NCI-H146 treated with DMSO at 0.1 percent for 48 hours (cell line): ENCODE measurements at regions not wholly inside any gene's neighbourhood (a gene's known extent, or its start where the extent isn't known, plus 50 kb on each side); places are given as distances from the start of the nearest gene placed in this dataset.
A peak's percentile ranks its signal among the peaks of the same experiment; 100 is the strongest.
"Not testable (repeated sequence)": the region's sequence is repeated elsewhere in the genome, so short reads cannot be mapped to it uniquely, and the experiment has no call there.

ENCODE experiments used
- DNase-seq: peaks from one replicate; lab custom pipeline; 2025; ENCODE audit not compliant: unreplicated experiment; lab: John Stamatoyannopoulos, UW

- DNase-seq = no peak
Observed at GRCh38 chr3:35849496-35849895, 210.2 kb downstream of the ARPP21 start.

- no peak for DNase-seq
Observed at GRCh38 chr3:35849963-35850362, 210.6 kb downstream of the ARPP21 start.

GRCh38 chr3:35857004-35857403 lies 217.7 kb downstream of the ARPP21 start:
- no peak for DNase-seq

- DNase-seq = no peak
Observed at GRCh38 chr3:35862057-35862456, 222.7 kb downstream of the ARPP21 start.

GRCh38 chr3:35864871-35865270 lies 225.5 kb downstream of the ARPP21 start:
- DNase-seq = no peak

- no peak for DNase-seq
Observed at GRCh38 chr3:35867791-35868190, 228.5 kb downstream of the ARPP21 start.

GRCh38 chr3:35871009-35871408 lies 231.7 kb downstream of the ARPP21 start:
- no peak for DNase-seq

GRCh38 chr3:35883929-35884328 lies 244.6 kb downstream of the ARPP21 start:
- DNase-seq = no peak

- no peak for DNase-seq
Observed at GRCh38 chr3:35894735-35895134, 255.4 kb downstream of the ARPP21 start.

- no peak for DNase-seq
Observed at GRCh38 chr3:35899245-35899644, 259.9 kb downstream of the ARPP21 start.

- no peak for DNase-seq
Observed at GRCh38 chr3:35900079-35900478, 260.8 kb downstream of the ARPP21 start.

GRCh38 chr3:35908366-35909232 lies 269.3 kb downstream of the ARPP21 start:
- DNase-seq = peak; percentile 0

GRCh38 chr3:35919160-35919559 lies 279.8 kb downstream of the ARPP21 start:
- DNase-seq = no peak

GRCh38 chr3:35921718-35922117 lies 282.4 kb downstream of the ARPP21 start:
- no peak for DNase-seq

GRCh38 chr3:35924070-35924469 lies 284.7 kb downstream of the ARPP21 start:
- not testable (repeated sequence) for DNase-seq

GRCh38 chr3:35927441-35927840 lies 288.1 kb downstream of the ARPP21 start:
- no peak for DNase-seq

- no peak for DNase-seq
Observed at GRCh38 chr3:35929158-35929557, 289.8 kb downstream of the ARPP21 start.

- no peak for DNase-seq
Observed at GRCh38 chr3:35931867-35932266, 292.5 kb downstream of the ARPP21 start.

- no peak for DNase-seq
Observed at GRCh38 chr3:35932995-35933394, 293.7 kb downstream of the ARPP21 start.

- no peak for DNase-seq
Observed at GRCh38 chr3:35936571-35936970, 297.2 kb downstream of the ARPP21 start.

GRCh38 chr3:35944926-35945710 lies 305.8 kb downstream of the ARPP21 start:
- no peak for DNase-seq
